ENCODE measurements at regions not wholly inside any gene's neighbourhood (a gene's known extent, or its start where the extent isn't known, plus 50 kb on each side); places are given as distances from the start of the nearest gene placed in this dataset.

GRCh38 chr2:150625741-150626140 is 138.3 kb upstream of the RND3 start:
- TF ChIP-seq EZH2phosphoT487 (IDR thresholded peaks at IDR 0.05; ENCODE audit: borderline replicate concordance) (no peak), JUND (IDR thresholded peaks at IDR 0.05) (no peak), POLR2AphosphoS5 (IDR thresholded peaks at IDR 0.05; ENCODE audit: low read depth, low read length) (no peak), SRF (IDR thresholded peaks at IDR 0.05; ENCODE audit: low read depth) (no peak), EZH2 (IDR thresholded peaks at IDR 0.05) (no peak), TCF7L2 (IDR thresholded peaks at IDR 0.05; ENCODE audit: borderline replicate concordance, extremely low read depth, insufficient read depth, insufficient read length) (no peak), RAD21 (IDR thresholded peaks at IDR 0.05; ENCODE audit: low read depth) (no peak)
- TF ChIP-seq, protein P1, sequence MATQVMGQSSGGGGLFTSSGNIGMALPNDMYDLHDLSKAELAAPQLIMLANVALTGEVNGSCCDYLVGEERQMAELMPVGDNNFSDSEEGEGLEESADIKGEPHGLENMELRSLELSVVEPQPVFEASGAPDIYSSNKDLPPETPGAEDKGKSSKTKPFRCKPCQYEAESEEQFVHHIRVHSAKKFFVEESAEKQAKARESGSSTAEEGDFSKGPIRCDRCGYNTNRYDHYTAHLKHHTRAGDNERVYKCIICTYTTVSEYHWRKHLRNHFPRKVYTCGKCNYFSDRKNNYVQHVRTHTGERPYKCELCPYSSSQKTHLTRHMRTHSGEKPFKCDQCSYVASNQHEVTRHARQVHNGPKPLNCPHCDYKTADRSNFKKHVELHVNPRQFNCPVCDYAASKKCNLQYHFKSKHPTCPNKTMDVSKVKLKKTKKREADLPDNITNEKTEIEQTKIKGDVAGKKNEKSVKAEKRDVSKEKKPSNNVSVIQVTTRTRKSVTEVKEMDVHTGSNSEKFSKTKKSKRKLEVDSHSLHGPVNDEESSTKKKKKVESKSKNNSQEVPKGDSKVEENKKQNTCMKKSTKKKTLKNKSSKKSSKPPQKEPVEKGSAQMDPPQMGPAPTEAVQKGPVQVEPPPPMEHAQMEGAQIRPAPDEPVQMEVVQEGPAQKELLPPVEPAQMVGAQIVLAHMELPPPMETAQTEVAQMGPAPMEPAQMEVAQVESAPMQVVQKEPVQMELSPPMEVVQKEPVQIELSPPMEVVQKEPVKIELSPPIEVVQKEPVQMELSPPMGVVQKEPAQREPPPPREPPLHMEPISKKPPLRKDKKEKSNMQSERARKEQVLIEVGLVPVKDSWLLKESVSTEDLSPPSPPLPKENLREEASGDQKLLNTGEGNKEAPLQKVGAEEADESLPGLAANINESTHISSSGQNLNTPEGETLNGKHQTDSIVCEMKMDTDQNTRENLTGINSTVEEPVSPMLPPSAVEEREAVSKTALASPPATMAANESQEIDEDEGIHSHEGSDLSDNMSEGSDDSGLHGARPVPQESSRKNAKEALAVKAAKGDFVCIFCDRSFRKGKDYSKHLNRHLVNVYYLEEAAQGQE (IDR thresholded peaks at IDR 0.05; ENCODE audit: low read depth), result no peak
- TF ChIP-seq, protein P2, sequence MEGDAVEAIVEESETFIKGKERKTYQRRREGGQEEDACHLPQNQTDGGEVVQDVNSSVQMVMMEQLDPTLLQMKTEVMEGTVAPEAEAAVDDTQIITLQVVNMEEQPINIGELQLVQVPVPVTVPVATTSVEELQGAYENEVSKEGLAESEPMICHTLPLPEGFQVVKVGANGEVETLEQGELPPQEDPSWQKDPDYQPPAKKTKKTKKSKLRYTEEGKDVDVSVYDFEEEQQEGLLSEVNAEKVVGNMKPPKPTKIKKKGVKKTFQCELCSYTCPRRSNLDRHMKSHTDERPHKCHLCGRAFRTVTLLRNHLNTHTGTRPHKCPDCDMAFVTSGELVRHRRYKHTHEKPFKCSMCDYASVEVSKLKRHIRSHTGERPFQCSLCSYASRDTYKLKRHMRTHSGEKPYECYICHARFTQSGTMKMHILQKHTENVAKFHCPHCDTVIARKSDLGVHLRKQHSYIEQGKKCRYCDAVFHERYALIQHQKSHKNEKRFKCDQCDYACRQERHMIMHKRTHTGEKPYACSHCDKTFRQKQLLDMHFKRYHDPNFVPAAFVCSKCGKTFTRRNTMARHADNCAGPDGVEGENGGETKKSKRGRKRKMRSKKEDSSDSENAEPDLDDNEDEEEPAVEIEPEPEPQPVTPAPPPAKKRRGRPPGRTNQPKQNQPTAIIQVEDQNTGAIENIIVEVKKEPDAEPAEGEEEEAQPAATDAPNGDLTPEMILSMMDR (IDR thresholded peaks at IDR 0.05 in 2 of 3, conservative IDR thresholded peaks at IDR 0.05 in 1 of 3; ENCODE audit: borderline replicate concordance in 1 of 3, insufficient read depth in 1 of 3, low read depth in 2 of 3, low read length in 2 of 3), result no peak
